MM.1S (cell line): ENCODE measurements at regions not wholly inside any gene's neighbourhood (a gene's known extent, or its start where the extent isn't known, plus 50 kb on each side); places are given as distances from the start of the nearest gene placed in this dataset.

Experiments
- DNase-seq: peaks from one replicate; pipeline ENCODE4 v3.0.0-alpha.2; 2015
- H2AFZ ChIP-seq: fragments of 300-600 bp; sonication (generic); 2 replicates; pipeline ENCODE4 v1.6.0; 2016; ENCODE audit warnings: antibody characterized with exemption, low read length
- H3F3A ChIP-seq: fragments of 300-600 bp; sonication (generic); 2 replicates; pipeline ENCODE4 v1.6.1; 2016; ENCODE audit warnings: mild to moderate bottlenecking, antibody characterized with exemption, low read length, moderate library complexity, mixed read lengths; ENCODE audit not compliant: insufficient read depth
- H3K27ac ChIP-seq: fragments of 300-600 bp; sonication (generic); 2 replicates; pipeline ENCODE4 v1.5.1; 2016; ENCODE audit warnings: mild to moderate bottlenecking, low read length
- H3K27me3 ChIP-seq: fragments of 300-600 bp; sonication (generic); replicated peaks from 2 replicates; pipeline ENCODE4 v1.6.0; 2016; ENCODE audit warnings: low read length; ENCODE audit not compliant: insufficient read depth
- H3K36me3 ChIP-seq: fragments of 300-600 bp; sonication (generic); replicated peaks from 2 replicates; pipeline ENCODE4 v1.6.1; 2016; ENCODE audit warnings: mild to moderate bottlenecking, low read length, mixed read lengths; ENCODE audit not compliant: insufficient read depth
- H3K4me1 ChIP-seq: fragments of 300-600 bp; sonication (generic); 2 replicates; pipeline ENCODE4 v1.6.1; 2016; ENCODE audit warnings: low read length, mixed read lengths
- H3K4me2 ChIP-seq: fragments of 300-600 bp; sonication (generic); 2 replicates; pipeline ENCODE4 v1.6.0; 2016; ENCODE audit warnings: low read depth, low read length
- H3K4me3 ChIP-seq: fragments of 300-600 bp; sonication (generic); 2 replicates; pipeline ENCODE4 v1.5.1; 2016; ENCODE audit warnings: low read length, mixed read lengths
- H3K79me2 ChIP-seq: fragments of 300-600 bp; sonication (generic); 2 replicates; pipeline ENCODE4 v1.6.1; 2016; ENCODE audit warnings: mixed run types, low read length, mixed read lengths
- H3K9ac ChIP-seq: fragments of 300-600 bp; sonication (generic); 2 replicates; pipeline ENCODE4 v1.6.1; 2016; ENCODE audit warnings: low read length, mixed read lengths
- H3K9me2 ChIP-seq: fragments of 300-600 bp; sonication (generic); replicated peaks from 2 replicates; pipeline ENCODE4 v1.6.1; 2016; ENCODE audit warnings: mild to moderate bottlenecking, low read length, mixed read lengths; ENCODE audit not compliant: insufficient read depth
- H3K9me3 ChIP-seq: fragments of 300-600 bp; sonication (generic); replicated peaks from 2 replicates; pipeline ENCODE4 v1.6.1; 2016; ENCODE audit warnings: mild to moderate bottlenecking, low read length, mixed read lengths; ENCODE audit not compliant: insufficient read depth
- H4K20me1 ChIP-seq: fragments of 300-600 bp; sonication (generic); 2 replicates; pipeline ENCODE4 v1.6.1; 2016; ENCODE audit warnings: mild to moderate bottlenecking, low read length, moderate library complexity, mixed read lengths; ENCODE audit not compliant: insufficient read depth
- CTCF ChIP-seq: fragments of 300-600 bp; sonication (generic); IDR thresholded peaks from 2 replicates; pipeline ENCODE4 v1.5.1; 2016; ENCODE audit warnings: antibody characterized with exemption, low read length, mixed read lengths
- EZH2 ChIP-seq: fragments of 300-600 bp; sonication (generic); optimal IDR thresholded peaks from 2 replicates; pipeline ENCODE3; 2017; ENCODE audit warnings: low read depth, mild to moderate bottlenecking, antibody characterized with exemption, low read length, mixed read lengths
- EZH2phosphoT487 ChIP-seq: fragments of 300-600 bp; sonication (generic); IDR thresholded peaks from 2 replicates; pipeline ENCODE4 v1.6.1; 2018; ENCODE audit warnings: antibody characterized with exemption, low read length

GRCh38 chr7:106603346-106603745 is 57.6 kb downstream of the CCDC71L start:
- H3K9me3 ChIP-seq, result no peaks in the 10 kb centered on the region
- no peak for DNase-seq
- H2AFZ ChIP-seq, result no peak overlapping the region
- H4K20me1 ChIP-seq, result no peaks in the 10 kb centered on the region
- H3K79me2 ChIP-seq, result no peaks in the 10 kb centered on the region
- H3K9ac ChIP-seq, result no peak overlapping the region
- TF ChIP-seq EZH2phosphoT487 (no peak), EZH2 (no peak), CTCF (no peak)
- H3K36me3 ChIP-seq, result no peaks in the 10 kb centered on the region
- no peaks in the 10 kb centered on the region for H3K27me3 ChIP-seq
- H3K4me1 ChIP-seq, result peaks cover 23% of the 10 kb centered on the region
- no peaks in the 10 kb centered on the region for H3K9me2 ChIP-seq
- no peak overlapping the region for H3K4me3 ChIP-seq
- peaks cover 9% of the 10 kb centered on the region for H3F3A ChIP-seq
- H3K4me2 ChIP-seq, result no peak overlapping the region
- H3K27ac ChIP-seq, result no peak overlapping the region

- Histone ChIP-seq H3K4me3 (no peak overlapping the region), H3K36me3 (no peaks in the 10 kb centered on the region), H3K79me2 (no peaks in the 10 kb centered on the region), H3K27me3 (no peaks in the 10 kb centered on the region), H2AFZ (no peak overlapping the region), H3K4me2 (no peak overlapping the region), H3K27ac (no peak overlapping the region), H3K4me1 (peaks cover 23% of the 10 kb centered on the region), H3F3A (peaks cover 9% of the 10 kb centered on the region), H3K9me3 (no peaks in the 10 kb centered on the region), H4K20me1 (no peaks in the 10 kb centered on the region), H3K9ac (no peak overlapping the region), H3K9me2 (no peaks in the 10 kb centered on the region)
- DNase-seq, result no peak
- TF ChIP-seq EZH2 (no peak), EZH2phosphoT487 (no peak), CTCF (no peak)
These were observed 58.9 kb downstream of the CCDC71L start for GRCh38 chr7:106602062-106602461.

- Histone ChIP-seq H3K27me3 (no peaks in the 10 kb centered on the region), H3K4me2 (no peak overlapping the region), H3K9me2 (no peaks in the 10 kb centered on the region), H3K4me3 (no peak overlapping the region), H2AFZ (no peak overlapping the region), H4K20me1 (no peaks in the 10 kb centered on the region), H3K9ac (no peak overlapping the region), H3K79me2 (no peaks in the 10 kb centered on the region), H3K9me3 (no peaks in the 10 kb centered on the region), H3K36me3 (no peaks in the 10 kb centered on the region), H3F3A (peaks cover 9% of the 10 kb centered on the region), H3K27ac (no peak overlapping the region), H3K4me1 (peaks cover 23% of the 10 kb centered on the region)
- TF ChIP-seq EZH2, result no peak
- no peak for TF ChIP-seq EZH2phosphoT487
- TF ChIP-seq CTCF, result no peak
- no peak for DNase-seq
These were observed 60.2 kb downstream of the CCDC71L start for GRCh38 chr7:106600569-106601373.
